Natural killer cell (primary cell): ENCODE measurements at regions not wholly inside any gene's neighbourhood (a gene's known extent, or its start where the extent isn't known, plus 50 kb on each side); places are given as distances from the start of the nearest gene placed in this dataset.

Experiments
- ATAC-seq, 3 donors: fragments of 150-1000 bp in 2 of 3; fragments of 200-7000 bp in 1 of 3; cut with Tn5 transposase; 1 replicate in 1 of 3; 2 replicates in 2 of 3; pipeline ENCODE4 v1.10.0; 2021; ENCODE audit warnings: mild to moderate bottlenecking in 2 of 3, moderate library complexity in 2 of 3
- DNase-seq, 2 donors: peaks; one replicate each; pipeline versions ENCODE4 v3.0.0 to v3.0.0-alpha.2; 2013 to 2021; ENCODE audit warnings: mixed read lengths in 1 of 2
- H3K27ac ChIP-seq: one replicate; pipeline ENCODE4 v1.5.1; 2013; ENCODE audit warnings: mild to moderate bottlenecking, low read length
- H3K27me3 ChIP-seq: one replicate; pipeline ENCODE4 v1.6.1; 2013; ENCODE audit warnings: low read length; ENCODE audit not compliant: control insufficient read depth, insufficient read depth
- H3K36me3 ChIP-seq: one replicate; pipeline ENCODE4 v1.6.1; 2013; ENCODE audit warnings: low read length; ENCODE audit not compliant: control insufficient read depth, insufficient read depth
- H3K4me1 ChIP-seq: one replicate; pipeline ENCODE4 v1.6.1; 2013; ENCODE audit warnings: low read length; ENCODE audit not compliant: control insufficient read depth, insufficient read depth
- H3K4me3 ChIP-seq: one replicate; pipeline ENCODE4 v1.5.1; 2013; ENCODE audit warnings: low read length
- H3K9me3 ChIP-seq: one replicate; pipeline ENCODE4 v1.6.1; 2013; ENCODE audit warnings: low read length; ENCODE audit not compliant: control insufficient read depth, insufficient read depth
- H3K27ac Mint-ChIP-seq, 2 donors: one replicate each; pipeline ENCODE4 v1.8.0; 2022; ENCODE audit warnings: mild to moderate bottlenecking in 2 of 2, mixed read lengths in 2 of 2, moderate library complexity in 1 of 2
- H3K27me3 Mint-ChIP-seq, 2 donors: one replicate each; pipeline ENCODE4 v1.8.0; 2022; ENCODE audit warnings: low read depth in 2 of 2, mixed read lengths in 2 of 2
- H3K36me3 Mint-ChIP-seq: one replicate; pipeline ENCODE4 v1.8.0; 2022; ENCODE audit warnings: mixed read lengths
- H3K4me1 Mint-ChIP-seq, 2 donors: one replicate each; pipeline ENCODE4 v1.8.0; 2022; ENCODE audit warnings: mixed read lengths in 2 of 2
- H3K4me3 Mint-ChIP-seq: one replicate; pipeline ENCODE4 v1.8.0; 2022; ENCODE audit warnings: mild to moderate bottlenecking, moderate library complexity, mixed read lengths
- H3K9me3 Mint-ChIP-seq, 2 donors: one replicate each; pipeline ENCODE4 v1.8.0; 2022; ENCODE audit warnings: mixed read lengths in 2 of 2
- CTCF ChIP-seq: fragments of 200-600 bp; IDR thresholded peaks from one replicate; pipeline ENCODE4 v1.8.0; 2022; ENCODE audit warnings: antibody characterized with exemption
- WGBS: methylation state at CpG from one replicate; pipeline ENCODE4 v1.1.7; 2013; ENCODE audit warnings: missing lambda C conversion rate; ENCODE audit not compliant: insufficient coverage; 5-methylcytosine and 5-hydroxymethylcytosine counted together
- intact Hi-C: fragments of 100-400 bp; cut with micrococcal nuclease; formaldehyde crosslinking; loops from one replicate; pipeline ENCODE4 v1.14.2; 2022

DNA sequence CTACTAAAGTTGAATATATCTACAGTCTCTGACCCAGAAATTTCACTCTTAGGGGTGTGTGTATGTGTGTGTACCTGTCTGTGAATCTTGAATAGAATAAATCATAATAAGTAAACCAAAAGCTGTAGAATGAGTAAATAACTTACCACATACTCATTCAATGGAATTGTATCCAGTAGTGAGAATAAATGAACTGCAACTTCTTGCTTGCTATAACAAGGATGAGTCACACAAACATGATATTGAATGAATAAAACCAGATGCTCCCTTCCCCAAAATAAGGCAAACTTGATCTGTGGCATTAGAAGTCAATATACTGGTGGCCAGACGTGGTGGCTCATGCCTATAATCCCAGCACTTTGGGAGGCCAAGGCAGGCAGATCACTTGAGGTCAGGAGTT is 259.8 kb upstream of the MON1B start:
- Mint-ChIP-seq H3K4me1 (no peaks in the 10 kb centered on the region), H3K36me3 (no peaks in the 10 kb centered on the region), H3K4me3 (no peak overlapping the region), H3K27ac (no peak overlapping the region), H3K9me3 (peaks cover 5 to 8% of the 10 kb centered on the region in 2 donors), H3K27me3 (no peaks in the 10 kb centered on the region)
- DNase-seq (no peak), ATAC-seq (no peak)
- no peak for TF ChIP-seq CTCF
- 57% methylated on average over 1 of the region's 1 CpG for WGBS
- intact Hi-C loops, result no loop called here
- Histone ChIP-seq H3K27me3 (no peaks in the 10 kb centered on the region), H3K4me1 (no peaks in the 10 kb centered on the region), H3K9me3 (no peaks in the 10 kb centered on the region), H3K27ac (no peak overlapping the region), H3K4me3 (no peak overlapping the region), H3K36me3 (no peaks in the 10 kb centered on the region)

DNA sequence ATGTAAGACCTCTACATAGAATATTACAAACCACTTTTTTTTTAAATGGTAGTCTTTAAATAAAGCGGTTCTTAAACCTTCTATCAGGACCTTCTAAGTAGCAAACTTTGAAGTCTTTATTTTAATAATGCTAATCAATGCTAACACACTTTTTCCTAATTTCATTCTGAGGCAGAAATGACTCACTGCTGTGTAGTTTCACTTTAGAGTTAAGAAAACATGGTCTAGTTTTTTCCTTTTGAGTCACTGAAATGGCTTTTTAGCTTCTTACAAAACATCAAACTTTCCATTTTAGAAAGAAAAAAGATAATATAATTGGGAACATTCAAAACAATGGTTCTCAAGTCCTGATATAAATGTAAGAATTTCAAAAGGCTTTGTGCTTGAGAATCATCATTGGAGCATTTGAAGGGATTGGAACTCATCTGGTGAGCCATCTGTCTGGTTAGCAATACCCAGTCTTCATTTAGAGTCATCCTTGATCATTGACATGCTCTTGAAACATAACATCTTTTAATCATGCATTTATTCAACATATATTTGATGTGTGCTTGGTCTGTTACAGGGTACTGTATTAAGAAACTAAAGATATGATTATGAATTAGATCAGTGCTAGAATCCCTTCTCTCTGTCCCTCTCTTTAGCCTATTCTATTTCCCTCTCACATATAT is 258.3 kb upstream of the MON1B start:
- H3K9me3 Mint-ChIP-seq, result peaks cover 4 to 8% of the 10 kb centered on the region in 2 donors
- no peaks in the 10 kb centered on the region for H3K9me3 ChIP-seq
- TF ChIP-seq CTCF, result no peak
- no peak overlapping the region for H3K4me3 Mint-ChIP-seq
- ATAC-seq (no peak), DNase-seq (no peak)
- H3K4me1 ChIP-seq, result no peaks in the 10 kb centered on the region
- WGBS, result no CpG with 5 or more reads among the region's 1 CpG
- H3K27ac ChIP-seq, result no peak overlapping the region
- H3K36me3 Mint-ChIP-seq, result no peaks in the 10 kb centered on the region
- no peaks in the 10 kb centered on the region for H3K27me3 ChIP-seq
- intact Hi-C loops, result no loop called here
- no peaks in the 10 kb centered on the region for H3K27me3 Mint-ChIP-seq
- H3K36me3 ChIP-seq, result no peaks in the 10 kb centered on the region
- no peak overlapping the region for H3K4me3 ChIP-seq
- no peaks in the 10 kb centered on the region for H3K4me1 Mint-ChIP-seq
- H3K27ac Mint-ChIP-seq, result no peak overlapping the region

- Histone ChIP-seq H3K27me3 (no peaks in the 10 kb centered on the region), H3K4me3 (no peak overlapping the region), H3K27ac (no peak overlapping the region), H3K4me1 (no peaks in the 10 kb centered on the region), H3K9me3 (no peaks in the 10 kb centered on the region), H3K36me3 (no peaks in the 10 kb centered on the region)
- WGBS, result 74% methylated on average over 1 of the region's 1 CpG
- intact Hi-C loops, result no loop called here
- TF ChIP-seq CTCF, result no peak
- H3K4me3 Mint-ChIP-seq, result no peak overlapping the region
- H3K27ac Mint-ChIP-seq, result no peak overlapping the region
- no peaks in the 10 kb centered on the region for H3K27me3 Mint-ChIP-seq
- ATAC-seq (no peak), DNase-seq (no peak)
- no peaks in the 10 kb centered on the region for H3K36me3 Mint-ChIP-seq
- peaks cover 8 to 10% of the 10 kb centered on the region in 2 donors for H3K9me3 Mint-ChIP-seq
- no peaks in the 10 kb centered on the region for H3K4me1 Mint-ChIP-seq
These were observed 250.7 kb upstream of the MON1B start for GRCh38 chr16:76940251-76940650.

- H3K36me3 ChIP-seq, result no peaks in the 10 kb centered on the region
- H3K36me3 Mint-ChIP-seq, result no peaks in the 10 kb centered on the region
- 88% methylated on average over 1 of the region's 1 CpG for WGBS
- H3K4me1 ChIP-seq, result no peaks in the 10 kb centered on the region
- H3K4me3 Mint-ChIP-seq, result no peak overlapping the region
- H3K27ac Mint-ChIP-seq, result no peak overlapping the region
- TF ChIP-seq CTCF, result no peak
- intact Hi-C loops, result no loop called here
- H3K4me1 Mint-ChIP-seq, result no peaks in the 10 kb centered on the region
- H3K9me3 ChIP-seq, result no peaks in the 10 kb centered on the region
- H3K27me3 Mint-ChIP-seq, result no peaks in the 10 kb centered on the region
- no peak for DNase-seq
- ATAC-seq, result no peak
- H3K27me3 ChIP-seq, result no peaks in the 10 kb centered on the region
- H3K27ac ChIP-seq, result no peak overlapping the region
- H3K9me3 Mint-ChIP-seq, result peaks cover 4 to 7% of the 10 kb centered on the region in 2 donors
- H3K4me3 ChIP-seq, result no peak overlapping the region
These were observed 249.9 kb upstream of the MON1B start for GRCh38 chr16:76941113-76941512.
